GM12892 (cell line): ENCODE measurements at regions not wholly inside any gene's neighbourhood (a gene's known extent, or its start where the extent isn't known, plus 50 kb on each side); places are given as distances from the start of the nearest gene placed in this dataset.

Experiments
- DNase-seq: peaks from one replicate; pipeline ENCODE4 v3.0.0; 2011; ENCODE audit not compliant: insufficient read length
- FAIRE-seq: peaks from 2 replicates; lab custom pipeline; 2011; peaks lifted over from hg19 to GRCh38; lab: Jason Lieb, UNC
- POLR2A ChIP-seq: IDR thresholded peaks from 2 replicates; pipeline ENCODE4 v1.6.1; 2011; ENCODE audit warnings: low read depth, low read length, control low read depth
- POLR2AphosphoS5 ChIP-seq: IDR thresholded peaks from 2 replicates; pipeline ENCODE4 v1.6.1; 2011; ENCODE audit warnings: low read depth, low read length, control low read depth
- TAF1 ChIP-seq: IDR thresholded peaks from 2 replicates; pipeline ENCODE4 v1.6.1; 2011; ENCODE audit warnings: low read depth, mild to moderate bottlenecking, control low read depth, low read length, borderline replicate concordance

GRCh38 chr10:129108378-129108777 lies 358.7 kb upstream of the MGMT start:
- no peak for DNase-seq
- FAIRE-seq, result no peak
- no peak for TF ChIP-seq TAF1
- TF ChIP-seq POLR2AphosphoS5, result no peak
- TF ChIP-seq POLR2A, result no peak

GRCh38 chr10:129108994-129109393 lies 358.0 kb upstream of the MGMT start:
- TF ChIP-seq POLR2A (no peak), TAF1 (no peak), POLR2AphosphoS5 (no peak)
- no peak for DNase-seq
- no peak for FAIRE-seq

- TF ChIP-seq POLR2A, result no peak
- TF ChIP-seq TAF1, result no peak
- no peak for TF ChIP-seq POLR2AphosphoS5
- DNase-seq (no peak), FAIRE-seq (no peak)
These were observed 356.3 kb upstream of the MGMT start for GRCh38 chr10:129110780-129111179.

- DNase-seq (no peak), FAIRE-seq (no peak)
- TF ChIP-seq TAF1 (no peak), POLR2AphosphoS5 (no peak), POLR2A (no peak)
These were observed 355.1 kb upstream of the MGMT start for GRCh38 chr10:129111922-129112321.

- no peak for FAIRE-seq
- TF ChIP-seq POLR2A, result no peak
- no peak for TF ChIP-seq POLR2AphosphoS5
- no peak for TF ChIP-seq TAF1
- no peak for DNase-seq
These were observed 352.5 kb upstream of the MGMT start for GRCh38 chr10:129114588-129114987.

DNA sequence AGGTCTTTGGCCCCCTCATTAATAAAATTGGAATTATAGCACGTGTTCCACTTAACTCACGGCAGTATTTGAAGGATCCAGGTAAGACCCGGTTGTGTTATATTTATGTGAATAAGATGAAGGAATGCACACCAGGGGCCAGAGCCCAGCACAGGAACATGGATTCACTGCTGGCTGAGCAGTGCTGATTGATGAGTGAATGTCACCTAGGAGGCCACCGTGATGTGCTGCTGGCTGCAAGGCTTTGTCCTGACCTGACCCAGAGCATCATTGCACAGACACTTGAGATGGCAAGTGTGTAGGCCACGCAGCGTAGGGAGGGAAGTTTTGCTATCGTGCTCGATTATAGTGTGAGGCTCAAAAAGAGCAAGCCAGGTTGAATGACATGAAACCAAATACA lies 350.7 kb upstream of the MGMT start:
- TF ChIP-seq POLR2A (no peak), TAF1 (no peak), POLR2AphosphoS5 (no peak)
- DNase-seq (no peak), FAIRE-seq (no peak)

DNA sequence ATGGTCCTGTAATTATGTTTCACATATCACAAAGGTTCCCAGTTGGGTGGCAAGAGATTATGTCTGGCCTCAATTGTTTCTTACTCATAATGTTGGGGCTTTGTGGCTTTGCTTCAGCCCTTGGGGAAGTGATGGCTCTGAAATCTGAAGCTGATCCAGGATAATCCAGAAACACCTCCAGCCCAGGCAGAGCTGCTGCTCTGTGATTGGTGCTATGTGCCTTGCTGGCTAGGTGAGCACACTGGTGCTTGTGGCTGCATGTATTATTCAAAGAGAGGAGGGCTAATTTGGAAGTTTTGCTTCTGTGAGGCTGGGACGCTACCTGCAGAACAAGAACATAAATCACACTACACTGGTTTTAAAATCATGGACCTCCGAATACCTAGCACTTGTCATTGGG lies 346.6 kb upstream of the MGMT start:
- no peak for FAIRE-seq
- no peak for TF ChIP-seq POLR2AphosphoS5
- TF ChIP-seq POLR2A, result no peak
- no peak for TF ChIP-seq TAF1
- DNase-seq, result no peak

- TF ChIP-seq POLR2A, result no peak
- TF ChIP-seq TAF1, result no peak
- TF ChIP-seq POLR2AphosphoS5, result no peak
- no peak for FAIRE-seq
These were observed 344.2 kb upstream of the MGMT start for GRCh38 chr10:129122846-129123245.

GRCh38 chr10:129123428-129123827 lies 343.6 kb upstream of the MGMT start:
- FAIRE-seq (no peak), DNase-seq (no peak)
- TF ChIP-seq POLR2A, result no peak
- no peak for TF ChIP-seq TAF1
- no peak for TF ChIP-seq POLR2AphosphoS5

More at GRCh38 chr10:129122846-129123245, 344.2 kb upstream of the MGMT start:
- DNase-seq, result no peak

- DNase-seq, result no peak
These were observed 340.1 kb upstream of the MGMT start for GRCh38 chr10:129126982-129127381.

GRCh38 chr10:129131457-129132132 lies 335.4 kb upstream of the MGMT start:
- DNase-seq (no peak), FAIRE-seq (no peak)
- TF ChIP-seq TAF1 (no peak), POLR2A (no peak), POLR2AphosphoS5 (no peak)

More at GRCh38 chr10:129126982-129127381, 340.1 kb upstream of the MGMT start:
- FAIRE-seq, result no peak
- no peak for TF ChIP-seq TAF1
- TF ChIP-seq POLR2A, result no peak
- TF ChIP-seq POLR2AphosphoS5, result no peak

GRCh38 chr10:129133856-129134255 lies 333.2 kb upstream of the MGMT start:
- TF ChIP-seq TAF1, result no peak
- TF ChIP-seq POLR2A, result no peak
- TF ChIP-seq POLR2AphosphoS5, result no peak
- no peak for FAIRE-seq
- DNase-seq, result no peak

- TF ChIP-seq TAF1 (no peak), POLR2A (no peak), POLR2AphosphoS5 (no peak)
- FAIRE-seq (no peak), DNase-seq (no peak)
These were observed 332.7 kb upstream of the MGMT start for GRCh38 chr10:129134371-129134770.
